Calu3 (cell line): ENCODE measurements at regions not wholly inside any gene's neighbourhood (a gene's known extent, or its start where the extent isn't known, plus 50 kb on each side); places are given as distances from the start of the nearest gene placed in this dataset.
"Not testable (repeated sequence)": the region's sequence is repeated elsewhere in the genome, so short reads cannot be mapped to it uniquely, and the experiment has no call there.

Experiments used
- BruUV-seq: library from RNA; stranded (reverse); fragments of 400-500 nt; replicated peaks from 2 replicates; lab custom pipeline; 2021; lab: Mats Ljungman, UMichigan
- CTCF ChIA-PET: fragments of 300-600 bp; sonication (Branson Sonifier 250); formaldehyde crosslinking; loops from one replicate; lab custom pipeline; 2022; ENCODE audit warnings: antibody characterized with exemption; lab: Charles Lee
- DNase-seq: peaks from one replicate; pipeline ENCODE4 v3.0.0; 2022
- H3K27ac Mint-ChIP-seq: one replicate; pipeline ENCODE4 v1.8.0; 2022; ENCODE audit warnings: mixed read lengths; ENCODE audit not compliant: unreplicated experiment
- H3K27me3 Mint-ChIP-seq: one replicate; pipeline ENCODE4 v1.8.0; 2022; ENCODE audit warnings: mixed read lengths; ENCODE audit not compliant: unreplicated experiment
- H3K36me3 Mint-ChIP-seq: one replicate; pipeline ENCODE4 v1.8.0; 2022; ENCODE audit warnings: mild to moderate bottlenecking, moderate library complexity, mixed read lengths; ENCODE audit not compliant: insufficient read depth, unreplicated experiment
- H3K4me1 Mint-ChIP-seq: one replicate; pipeline ENCODE4 v1.8.0; 2022; ENCODE audit warnings: mild to moderate bottlenecking, low read depth, mixed read lengths; ENCODE audit not compliant: unreplicated experiment
- H3K4me3 Mint-ChIP-seq: one replicate; pipeline ENCODE4 v1.8.0; 2022; ENCODE audit warnings: mild to moderate bottlenecking, low read depth, moderate library complexity, mixed read lengths; ENCODE audit not compliant: unreplicated experiment
- H3K9me3 Mint-ChIP-seq: one replicate; pipeline ENCODE4 v1.8.0; 2022; ENCODE audit warnings: low read depth, mixed read lengths; ENCODE audit not compliant: unreplicated experiment
- intact Hi-C: fragments of 100-400 bp; cut with micrococcal nuclease; formaldehyde crosslinking; loops from one replicate; pipeline ENCODE4 v1.10.0; 2022; ENCODE audit not compliant: unreplicated experiment
- TF ChIP-seq, protein P1 (sequence below): fragments of 200-600 bp; IDR thresholded peaks from one replicate; pipeline ENCODE4 v1.8.0; 2022; ENCODE audit warnings: antibody characterized with exemption; ENCODE audit not compliant: unreplicated experiment

DNA sequence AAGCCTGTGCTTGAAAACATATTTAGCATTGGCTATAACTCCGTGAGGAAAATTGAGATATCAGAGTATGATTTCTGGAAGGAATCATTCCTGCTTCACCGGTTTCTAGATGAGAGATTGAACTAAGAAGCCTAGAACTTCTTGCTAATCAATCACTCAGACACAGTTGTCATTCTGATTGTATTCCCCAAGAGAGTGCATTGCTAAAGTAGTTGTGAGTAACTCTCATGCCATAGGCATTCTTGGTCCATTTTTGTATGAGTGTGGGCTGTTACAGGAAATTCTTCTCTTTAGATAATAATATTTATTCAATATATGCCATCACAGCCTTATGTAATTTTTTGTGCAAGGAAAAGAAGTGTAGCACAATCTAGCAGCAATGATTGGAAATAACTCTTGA is 893.3 kb upstream of the MDGA2 start:
- CTCF ChIA-PET = no interaction called here
- H3K27ac Mint-ChIP-seq = no peak overlapping the region
- no peak for DNase-seq
- BruUV-seq = no TSS peak
- peaks cover 2% of the 10 kb centered on the region for H3K4me1 Mint-ChIP-seq
- no peaks in the 10 kb centered on the region for H3K36me3 Mint-ChIP-seq
- H3K27me3 Mint-ChIP-seq = no peaks in the 10 kb centered on the region
- no peak overlapping the region for H3K4me3 Mint-ChIP-seq
- peaks cover 11% of the 10 kb centered on the region for H3K9me3 Mint-ChIP-seq
- TF ChIP-seq, protein P1, sequence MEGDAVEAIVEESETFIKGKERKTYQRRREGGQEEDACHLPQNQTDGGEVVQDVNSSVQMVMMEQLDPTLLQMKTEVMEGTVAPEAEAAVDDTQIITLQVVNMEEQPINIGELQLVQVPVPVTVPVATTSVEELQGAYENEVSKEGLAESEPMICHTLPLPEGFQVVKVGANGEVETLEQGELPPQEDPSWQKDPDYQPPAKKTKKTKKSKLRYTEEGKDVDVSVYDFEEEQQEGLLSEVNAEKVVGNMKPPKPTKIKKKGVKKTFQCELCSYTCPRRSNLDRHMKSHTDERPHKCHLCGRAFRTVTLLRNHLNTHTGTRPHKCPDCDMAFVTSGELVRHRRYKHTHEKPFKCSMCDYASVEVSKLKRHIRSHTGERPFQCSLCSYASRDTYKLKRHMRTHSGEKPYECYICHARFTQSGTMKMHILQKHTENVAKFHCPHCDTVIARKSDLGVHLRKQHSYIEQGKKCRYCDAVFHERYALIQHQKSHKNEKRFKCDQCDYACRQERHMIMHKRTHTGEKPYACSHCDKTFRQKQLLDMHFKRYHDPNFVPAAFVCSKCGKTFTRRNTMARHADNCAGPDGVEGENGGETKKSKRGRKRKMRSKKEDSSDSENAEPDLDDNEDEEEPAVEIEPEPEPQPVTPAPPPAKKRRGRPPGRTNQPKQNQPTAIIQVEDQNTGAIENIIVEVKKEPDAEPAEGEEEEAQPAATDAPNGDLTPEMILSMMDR = no peak
- intact Hi-C loops = no loop called here

DNA sequence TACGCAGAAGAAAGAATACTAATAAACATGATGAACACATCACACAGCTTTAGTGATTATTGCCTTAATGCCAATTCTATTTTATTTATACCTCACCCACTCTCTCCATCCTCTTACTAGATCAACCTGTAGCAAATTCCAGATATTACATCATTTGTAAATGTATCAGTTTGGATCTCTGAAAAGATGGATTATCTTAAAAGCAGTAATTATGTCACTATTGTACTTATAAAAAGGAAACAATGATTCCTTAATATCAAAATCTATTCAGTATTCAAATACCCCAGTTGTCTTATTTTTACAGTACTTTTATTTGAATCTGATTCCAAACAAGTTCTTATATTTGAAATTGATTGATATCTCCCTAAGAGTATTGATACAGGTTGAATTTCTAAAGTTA is 892.8 kb upstream of the MDGA2 start:
- no TSS peak for BruUV-seq
- H3K27me3 Mint-ChIP-seq = no peaks in the 10 kb centered on the region
- peaks cover 14% of the 10 kb centered on the region for H3K9me3 Mint-ChIP-seq
- H3K4me1 Mint-ChIP-seq = peaks cover 5% of the 10 kb centered on the region
- CTCF ChIA-PET = no interaction called here
- TF ChIP-seq, protein P1 = no peak
- no peak overlapping the region for H3K27ac Mint-ChIP-seq
- H3K36me3 Mint-ChIP-seq = no peaks in the 10 kb centered on the region
- intact Hi-C loops = no loop called here
- no peak for DNase-seq
- no peak overlapping the region for H3K4me3 Mint-ChIP-seq

DNA sequence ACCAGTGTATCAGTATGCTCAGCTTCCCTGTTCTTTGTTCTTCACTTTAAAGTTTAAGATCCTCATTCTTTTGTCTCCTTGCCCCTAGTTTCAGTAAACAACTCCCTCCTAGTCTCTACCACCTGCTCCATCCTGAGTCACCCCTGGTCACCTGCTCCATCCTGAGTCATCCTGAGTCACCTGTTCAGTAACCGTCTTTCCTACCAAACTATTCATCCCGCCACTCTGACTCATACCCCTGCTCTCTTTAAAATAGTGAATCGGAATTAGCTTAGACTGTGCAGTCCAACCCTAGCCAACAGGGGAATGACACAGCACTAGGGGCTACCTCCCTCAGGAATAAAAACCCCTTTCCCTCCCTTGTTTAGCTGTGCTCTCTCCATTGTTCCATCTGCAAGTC is 888.1 kb upstream of the MDGA2 start:
- DNase-seq = peak; percentile 52
- no TSS peak for BruUV-seq
- Mint-ChIP-seq H3K4me3 (no peak overlapping the region), H3K27ac (peak overlapping the region; percentile 75), H3K27me3 (no peaks in the 10 kb centered on the region), H3K36me3 (no peaks in the 10 kb centered on the region), H3K9me3 (peaks cover 10% of the 10 kb centered on the region), H3K4me1 (peaks cover 13% of the 10 kb centered on the region)
- CTCF ChIA-PET = no interaction called here
- TF ChIP-seq, protein P1 = no peak
- intact Hi-C loops = no loop called here

DNA sequence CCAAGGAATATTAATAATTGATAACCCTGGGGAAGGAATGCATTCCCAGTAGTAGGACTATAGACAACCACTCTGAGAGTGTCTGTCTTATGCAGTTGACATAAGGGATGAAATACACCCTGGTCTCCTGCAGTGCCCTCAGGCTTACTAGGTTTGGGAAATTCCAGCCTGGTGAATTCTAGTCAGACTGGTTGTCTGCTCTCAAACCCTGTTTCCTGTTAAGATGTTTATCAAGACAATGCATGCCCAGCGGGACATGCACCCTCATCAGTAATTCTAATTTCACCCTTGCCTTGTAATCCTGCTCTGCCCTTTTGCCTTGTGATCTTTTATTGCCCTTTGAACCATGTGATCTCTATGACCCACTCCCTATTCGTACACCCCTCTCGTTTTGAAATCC is 886.0 kb upstream of the MDGA2 start:
- BruUV-seq, H3K9me3 Mint-ChIP-seq, H3K27me3 Mint-ChIP-seq, H3K36me3 Mint-ChIP-seq, intact Hi-C loops, CTCF ChIA-PET, H3K4me3 Mint-ChIP-seq: not testable (repeated sequence)
- Mint-ChIP-seq H3K4me1 (peaks cover 13% of the 10 kb centered on the region), H3K27ac (peak overlapping the region; percentile 12)
- peak; percentile 8 for DNase-seq

DNA sequence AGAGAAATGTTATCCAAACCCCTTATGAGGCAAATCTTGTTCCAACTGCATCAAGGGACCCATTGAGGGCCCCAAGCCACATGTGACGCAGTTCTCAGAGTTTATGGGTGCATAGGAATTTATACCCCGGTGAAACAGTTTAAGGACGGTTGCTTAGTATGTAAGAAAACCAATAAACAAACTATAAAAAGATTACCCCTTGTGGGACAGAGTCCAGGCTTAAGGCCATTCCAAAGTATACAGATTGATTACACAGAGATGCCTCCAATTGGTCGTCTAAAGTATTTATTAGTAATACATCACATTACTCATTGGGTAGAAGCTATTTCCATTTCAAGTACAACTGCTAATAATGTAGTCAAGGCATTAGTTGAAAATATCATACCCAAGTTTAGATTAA is 885.0 kb upstream of the MDGA2 start:
- no peak overlapping the region for H3K27ac Mint-ChIP-seq
- DNase-seq = no peak
- TF ChIP-seq, protein P1 = no peak
- no peaks in the 10 kb centered on the region for H3K36me3 Mint-ChIP-seq
- CTCF ChIA-PET = no interaction called here
- H3K27me3 Mint-ChIP-seq = no peaks in the 10 kb centered on the region
- no TSS peak for BruUV-seq
- H3K4me1 Mint-ChIP-seq = peaks cover 13% of the 10 kb centered on the region
- intact Hi-C loops = no loop called here
- H3K9me3 Mint-ChIP-seq = peaks cover 11% of the 10 kb centered on the region
- H3K4me3 Mint-ChIP-seq = no peak overlapping the region
